A673 (cell line): ENCODE measurements at regions not wholly inside any gene's neighbourhood (a gene's known extent, or its start where the extent isn't known, plus 50 kb on each side); places are given as distances from the start of the nearest gene placed in this dataset.

Experiments
- BruUV-seq: library from RNA; stranded (reverse); fragments of 400-500 nt; replicated peaks from 2 replicates; lab custom pipeline; 2021; lab: Mats Ljungman, UMichigan
- CTCF ChIA-PET: fragments of 300-600 bp; sonication (Branson Sonifier 250); formaldehyde crosslinking; loops from one replicate; lab custom pipeline; 2022; ENCODE audit warnings: antibody characterized with exemption; lab: Charles Lee
- POLR2A ChIA-PET: fragments of 300-600 bp; sonication (Branson Sonifier 250); formaldehyde crosslinking; loops from one replicate; lab custom pipeline; 2022; ENCODE audit warnings: antibody characterized with exemption; ENCODE audit not compliant: low non-redundant PET; lab: Charles Lee
- DNase-seq: peaks from one replicate; pipeline ENCODE4 v3.0.0-alpha.2; 2015; ENCODE audit warnings: low spot score
- H3K27ac ChIP-seq: fragments of 200-600 bp; sonication (generic); 2 replicates; pipeline ENCODE4 v1.5.1; 2016; ENCODE audit warnings: mixed run types, low read depth, mild to moderate bottlenecking, mixed read lengths, antibody characterized with exemption, low read length; ENCODE audit not compliant: poor library complexity, severe bottlenecking
- H3K27me3 ChIP-seq: fragments of 200-600 bp; sonication (generic); replicated peaks from 2 replicates; pipeline ENCODE4 v1.6.1; 2017; ENCODE audit warnings: mixed run types, low read depth, mild to moderate bottlenecking, mixed read lengths, antibody characterized with exemption, low read length; ENCODE audit not compliant: insufficient read depth, poor library complexity
- H3K36me3 ChIP-seq: fragments of 200-600 bp; sonication (generic); 2 replicates; pipeline ENCODE4 v1.6.1; 2016; ENCODE audit warnings: mixed run types, mild to moderate bottlenecking, mixed read lengths, antibody characterized with exemption, low read length; ENCODE audit not compliant: insufficient read depth, poor library complexity, severe bottlenecking
- H3K4me1 ChIP-seq: fragments of 200-600 bp; sonication (generic); 2 replicates; pipeline ENCODE4 v1.6.1; 2017; ENCODE audit warnings: mixed run types, mild to moderate bottlenecking, mixed read lengths, antibody characterized with exemption, low read length; ENCODE audit not compliant: insufficient read depth, poor library complexity, severe bottlenecking
- H3K4me3 ChIP-seq: fragments of 200-600 bp; sonication (generic); 2 replicates; pipeline ENCODE4 v1.5.1; 2016; ENCODE audit warnings: low read depth, mixed run types, mild to moderate bottlenecking, mixed read lengths, low read length; ENCODE audit not compliant: poor library complexity, severe bottlenecking
- H3K9me3 ChIP-seq: fragments of 200-600 bp; sonication (generic); 2 replicates; pipeline ENCODE4 v1.6.1; 2016; ENCODE audit warnings: mixed run types, low read depth, mild to moderate bottlenecking, mixed read lengths, antibody characterized with exemption, low read length; ENCODE audit not compliant: poor library complexity, severe bottlenecking
- EZH2 ChIP-seq: fragments of 200-600 bp; sonication (generic); IDR thresholded peaks from 2 replicates; pipeline ENCODE4 v1.6.1; 2017; ENCODE audit warnings: borderline replicate concordance, low read depth, mild to moderate bottlenecking, mixed read lengths, antibody characterized with exemption, low read length; ENCODE audit not compliant: poor library complexity, severe bottlenecking
- intact Hi-C: fragments of 100-400 bp; cut with micrococcal nuclease; formaldehyde crosslinking; loops from one replicate; pipeline ENCODE4 v1.10.0; 2022; ENCODE audit not compliant: unreplicated experiment
- TF ChIP-seq, protein P1 (sequence below): fragments of 300-800, 200-600 bp; sonication (generic); conservative IDR thresholded peaks from 2 replicates; pipeline ENCODE4 v1.5.1; 2017; ENCODE audit warnings: low read depth, mild to moderate bottlenecking, antibody characterized with exemption, low read length, moderate library complexity, mixed read lengths

DNA sequence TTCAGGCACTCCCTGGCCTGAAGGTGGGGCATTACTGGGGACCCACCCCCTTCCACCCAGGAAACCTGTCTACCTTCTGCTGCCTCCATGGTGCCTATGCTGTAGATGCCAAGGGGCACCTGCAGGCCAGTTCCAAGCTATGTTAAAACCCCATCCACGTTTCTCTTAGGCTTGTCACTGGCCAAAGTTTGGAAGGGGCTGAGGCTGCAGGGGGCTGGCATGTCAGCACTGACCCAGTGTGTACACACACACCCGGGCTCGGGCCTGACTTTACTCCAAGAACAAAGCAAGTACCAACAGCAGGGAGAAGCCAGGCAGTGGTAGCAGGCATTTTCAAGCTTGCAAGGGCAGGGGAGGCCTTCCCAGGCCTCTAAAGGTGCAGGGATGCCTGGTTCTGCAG is 53.8 kb upstream of the PCDH15 start:
- DNase-seq = no peak
- Histone ChIP-seq H3K9me3 (peaks cover 21% of the 10 kb centered on the region), H3K27ac (no peak overlapping the region), H3K4me3 (no peak overlapping the region), H3K27me3 (no peaks in the 10 kb centered on the region), H3K36me3 (no peaks in the 10 kb centered on the region), H3K4me1 (no peaks in the 10 kb centered on the region)
- BruUV-seq = no TSS peak
- no peak for TF ChIP-seq EZH2
- TF ChIP-seq, protein P1, sequence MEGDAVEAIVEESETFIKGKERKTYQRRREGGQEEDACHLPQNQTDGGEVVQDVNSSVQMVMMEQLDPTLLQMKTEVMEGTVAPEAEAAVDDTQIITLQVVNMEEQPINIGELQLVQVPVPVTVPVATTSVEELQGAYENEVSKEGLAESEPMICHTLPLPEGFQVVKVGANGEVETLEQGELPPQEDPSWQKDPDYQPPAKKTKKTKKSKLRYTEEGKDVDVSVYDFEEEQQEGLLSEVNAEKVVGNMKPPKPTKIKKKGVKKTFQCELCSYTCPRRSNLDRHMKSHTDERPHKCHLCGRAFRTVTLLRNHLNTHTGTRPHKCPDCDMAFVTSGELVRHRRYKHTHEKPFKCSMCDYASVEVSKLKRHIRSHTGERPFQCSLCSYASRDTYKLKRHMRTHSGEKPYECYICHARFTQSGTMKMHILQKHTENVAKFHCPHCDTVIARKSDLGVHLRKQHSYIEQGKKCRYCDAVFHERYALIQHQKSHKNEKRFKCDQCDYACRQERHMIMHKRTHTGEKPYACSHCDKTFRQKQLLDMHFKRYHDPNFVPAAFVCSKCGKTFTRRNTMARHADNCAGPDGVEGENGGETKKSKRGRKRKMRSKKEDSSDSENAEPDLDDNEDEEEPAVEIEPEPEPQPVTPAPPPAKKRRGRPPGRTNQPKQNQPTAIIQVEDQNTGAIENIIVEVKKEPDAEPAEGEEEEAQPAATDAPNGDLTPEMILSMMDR = no peak
- CTCF ChIA-PET = no interaction called here
- intact Hi-C loops = no loop called here
- POLR2A ChIA-PET = interaction anchor here (0.5 kb wide), 1 partner anchor 25 kb away, joined by 3 read pairs; no protein-coding TSS in a partner anchor

DNA sequence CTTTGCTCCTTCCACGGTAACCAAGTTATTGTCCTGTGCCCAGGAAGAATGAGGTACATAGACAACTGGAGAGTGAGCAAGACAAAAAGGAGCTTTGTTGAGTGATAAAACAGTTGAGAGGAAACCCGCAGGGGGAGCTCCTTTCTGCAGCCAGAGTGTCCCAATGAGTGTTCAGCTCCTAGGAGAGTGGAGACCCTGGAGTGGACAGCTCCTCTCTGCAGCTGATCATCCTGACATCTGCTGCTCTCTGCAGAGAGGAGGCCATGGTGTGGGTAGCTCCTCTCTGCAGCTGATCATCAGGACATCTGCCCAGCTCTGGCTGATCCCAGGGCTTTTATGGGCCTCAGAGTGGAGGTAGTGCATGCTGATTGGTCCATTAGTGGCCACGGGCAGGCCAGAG is 53.4 kb upstream of the PCDH15 start:
- peaks cover 21% of the 10 kb centered on the region for H3K9me3 ChIP-seq
- no peak overlapping the region for H3K4me3 ChIP-seq
- H3K4me1 ChIP-seq = no peaks in the 10 kb centered on the region
- intact Hi-C loops = no loop called here
- H3K27ac ChIP-seq = no peak overlapping the region
- TF ChIP-seq EZH2 = no peak
- TF ChIP-seq, protein P1 = no peak
- no peaks in the 10 kb centered on the region for H3K36me3 ChIP-seq
- BruUV-seq = no TSS peak
- CTCF ChIA-PET = no interaction called here
- DNase-seq = no peak
- POLR2A ChIA-PET = interaction anchor here (0.5 kb wide), 1 partner anchor 25 kb away, joined by 3 read pairs; no protein-coding TSS in a partner anchor
- no peaks in the 10 kb centered on the region for H3K27me3 ChIP-seq

DNA sequence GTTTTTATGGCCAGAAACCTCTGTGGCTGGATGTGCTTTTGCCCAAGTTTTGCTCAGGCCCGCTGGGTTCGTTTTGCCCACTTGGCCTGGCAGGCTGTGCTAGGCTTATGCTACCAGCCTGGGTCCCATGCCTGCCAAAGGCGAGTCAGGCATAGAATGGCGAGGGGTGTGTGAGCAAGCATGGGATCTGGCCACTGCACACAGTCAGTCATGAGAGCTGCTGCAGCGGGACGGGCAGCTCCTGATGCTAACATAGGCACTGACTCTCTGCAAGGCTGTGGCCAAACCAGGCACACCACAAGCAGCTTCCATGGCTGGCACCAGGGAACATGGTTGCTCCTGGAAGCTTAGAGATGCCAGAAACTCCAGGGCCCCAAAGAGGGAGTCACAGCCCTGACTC is 52.9 kb upstream of the PCDH15 start:
- ChIA-PET CTCF (no interaction called here), POLR2A (no interaction called here)
- Histone ChIP-seq H3K27me3 (no peaks in the 10 kb centered on the region), H3K9me3 (peaks cover 21% of the 10 kb centered on the region), H3K4me3 (no peak overlapping the region), H3K36me3 (no peaks in the 10 kb centered on the region), H3K27ac (no peak overlapping the region), H3K4me1 (no peaks in the 10 kb centered on the region)
- TF ChIP-seq, protein P1 = no peak
- TF ChIP-seq EZH2 = no peak
- intact Hi-C loops = no loop called here
- no TSS peak for BruUV-seq
- no peak for DNase-seq
